ENCODE measurements at regions not wholly inside any gene's neighbourhood (a gene's known extent, or its start where the extent isn't known, plus 50 kb on each side); places are given as distances from the start of the nearest gene placed in this dataset.
A peak's percentile ranks its signal among the peaks of the same experiment; 100 is the strongest.
"Not testable (repeated sequence)": the region's sequence is repeated elsewhere in the genome, so short reads cannot be mapped to it uniquely, and the experiment has no call there.

DNA sequence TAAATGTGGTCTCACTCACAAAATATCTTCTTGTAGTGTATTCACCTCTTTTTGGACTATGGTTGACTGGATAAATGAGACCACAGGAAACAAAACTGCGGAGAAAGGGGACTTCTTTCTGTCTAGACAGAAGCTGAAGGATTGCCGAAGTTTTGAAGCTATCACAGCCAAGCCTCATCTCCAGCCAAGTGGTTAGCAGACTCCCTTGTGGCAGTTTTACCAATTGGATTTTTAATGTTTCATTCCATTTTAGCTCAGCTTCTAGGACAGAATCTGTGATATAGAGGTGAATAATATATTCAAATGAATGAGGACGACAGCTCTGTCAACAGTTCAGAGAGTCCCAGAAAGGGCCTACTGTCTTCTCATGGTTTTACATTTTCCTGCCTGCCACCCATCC, 215.7 kb upstream of the ZNF608 start:
- Histone ChIP-seq H2BK120ac (ENCODE audit: insufficient read depth, low read length, poor library complexity) (peak overlapping the region; percentile 31), H3K4ac (ENCODE audit: low read depth, low read length) (no peak overlapping the region), H3K27me3 (ENCODE audit: insufficient read depth, low read length) (no peaks in the 10 kb centered on the region), H2BK12ac (ENCODE audit: low read length) (no peak overlapping the region), H2BK5ac (ENCODE audit: low read depth, low read length, poor library complexity) (no peak overlapping the region), H4K91ac (ENCODE audit: low read depth, low read length) (no peak overlapping the region), H2AK5ac (ENCODE audit: low read length) (no peak overlapping the region), H3K9me3 (ENCODE audit: insufficient read depth, low read depth, low read length) (no peaks in the 10 kb centered on the region), H3K27ac (ENCODE audit: low read depth, low read length) (no peak overlapping the region), H3K36me3 (ENCODE audit: control insufficient read depth in 1 of 2, insufficient read depth in 2 of 2, low read length in 2 of 2) (no peaks in the 10 kb centered on the region), H4K8ac (ENCODE audit: low read depth, low read length) (no peak overlapping the region), H3K4me1 (ENCODE audit: control insufficient read depth in 1 of 2, insufficient read depth in 2 of 2, low read length in 2 of 2) (peaks cover 4 to 5% of the 10 kb centered on the region in 2 experiments), H3K79me2 (ENCODE audit: control insufficient read depth, insufficient read depth, low read length, poor library complexity) (no peaks in the 10 kb centered on the region), H3K14ac (ENCODE audit: low read length) (no peak overlapping the region), H4K12ac (ENCODE audit: low read depth, low read length) (no peak overlapping the region), H3K4me3 (ENCODE audit: low read depth, low read length) (no peak overlapping the region), H3K79me1 (ENCODE audit: low read length) (peaks cover 3% of the 10 kb centered on the region), H3K9ac (ENCODE audit: low read length) (no peak overlapping the region), H3K18ac (ENCODE audit: low read length) (no peak overlapping the region), H2AFZ (ENCODE audit: insufficient read depth, low read length, poor library complexity) (no peak overlapping the region), H3K4me2 (ENCODE audit: low read length) (no peak overlapping the region), H3K23ac (ENCODE audit: low read length) (no peak overlapping the region)
- no peak for DNase-seq
- WGBS (ENCODE audit: extremely low coverage, insufficient coverage, insufficient read length) = no CpG with 5 or more reads among the region's 3 CpGs

DNA sequence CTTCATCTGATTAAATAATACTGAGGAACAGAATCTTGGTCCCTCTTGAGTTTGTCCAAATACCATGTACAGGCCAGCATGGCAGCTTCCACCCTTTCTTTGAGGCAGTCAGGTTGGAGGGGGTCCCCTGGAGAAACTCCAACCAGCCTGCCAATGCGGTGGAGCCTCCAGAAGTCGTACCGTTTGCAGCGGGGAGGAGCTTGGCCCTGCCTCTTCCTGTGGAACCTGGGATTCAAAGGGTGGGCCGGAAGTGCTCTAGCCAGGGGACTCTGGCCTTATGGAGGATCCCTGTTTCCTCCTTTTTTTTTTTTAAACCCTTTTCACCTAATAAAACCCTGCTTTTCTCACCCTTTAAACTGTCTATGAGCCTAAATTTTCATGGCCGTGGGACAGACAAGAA, 216.3 kb upstream of the ZNF608 start:
- Histone ChIP-seq H4K12ac (ENCODE audit: low read depth, low read length) (no peak overlapping the region), H3K79me1 (ENCODE audit: low read length) (peaks cover 3% of the 10 kb centered on the region), H2AK5ac (ENCODE audit: low read length) (no peak overlapping the region), H3K27ac (ENCODE audit: low read depth, low read length) (no peak overlapping the region), H3K4me2 (ENCODE audit: low read length) (no peak overlapping the region), H3K18ac (ENCODE audit: low read length) (no peak overlapping the region), H3K4ac (ENCODE audit: low read depth, low read length) (no peak overlapping the region), H4K91ac (ENCODE audit: low read depth, low read length) (peak overlapping the region; percentile 28), H3K79me2 (ENCODE audit: control insufficient read depth, insufficient read depth, low read length, poor library complexity) (no peaks in the 10 kb centered on the region), H4K8ac (ENCODE audit: low read depth, low read length) (no peak overlapping the region), H3K36me3 (ENCODE audit: control insufficient read depth in 1 of 2, insufficient read depth in 2 of 2, low read length in 2 of 2) (no peaks in the 10 kb centered on the region), H3K14ac (ENCODE audit: low read length) (no peak overlapping the region), H2BK12ac (ENCODE audit: low read length) (no peak overlapping the region), H2AFZ (ENCODE audit: insufficient read depth, low read length, poor library complexity) (no peak overlapping the region), H2BK120ac (ENCODE audit: insufficient read depth, low read length, poor library complexity) (no peak overlapping the region), H2BK5ac (ENCODE audit: low read depth, low read length, poor library complexity) (no peak overlapping the region), H3K9me3 (ENCODE audit: insufficient read depth, low read depth, low read length) (no peaks in the 10 kb centered on the region), H3K4me1 (ENCODE audit: control insufficient read depth in 1 of 2, insufficient read depth in 2 of 2, low read length in 2 of 2) (peaks cover 4 to 5% of the 10 kb centered on the region in 2 experiments), H3K27me3 (ENCODE audit: insufficient read depth, low read length) (no peaks in the 10 kb centered on the region), H3K4me3 (ENCODE audit: low read depth, low read length) (no peak overlapping the region), H3K9ac (ENCODE audit: low read length) (no peak overlapping the region), H3K23ac (ENCODE audit: low read length) (no peak overlapping the region)
- WGBS (ENCODE audit: extremely low coverage, insufficient coverage, insufficient read length) = no CpG with 5 or more reads among the region's 6 CpGs
- no peak for DNase-seq

DNA sequence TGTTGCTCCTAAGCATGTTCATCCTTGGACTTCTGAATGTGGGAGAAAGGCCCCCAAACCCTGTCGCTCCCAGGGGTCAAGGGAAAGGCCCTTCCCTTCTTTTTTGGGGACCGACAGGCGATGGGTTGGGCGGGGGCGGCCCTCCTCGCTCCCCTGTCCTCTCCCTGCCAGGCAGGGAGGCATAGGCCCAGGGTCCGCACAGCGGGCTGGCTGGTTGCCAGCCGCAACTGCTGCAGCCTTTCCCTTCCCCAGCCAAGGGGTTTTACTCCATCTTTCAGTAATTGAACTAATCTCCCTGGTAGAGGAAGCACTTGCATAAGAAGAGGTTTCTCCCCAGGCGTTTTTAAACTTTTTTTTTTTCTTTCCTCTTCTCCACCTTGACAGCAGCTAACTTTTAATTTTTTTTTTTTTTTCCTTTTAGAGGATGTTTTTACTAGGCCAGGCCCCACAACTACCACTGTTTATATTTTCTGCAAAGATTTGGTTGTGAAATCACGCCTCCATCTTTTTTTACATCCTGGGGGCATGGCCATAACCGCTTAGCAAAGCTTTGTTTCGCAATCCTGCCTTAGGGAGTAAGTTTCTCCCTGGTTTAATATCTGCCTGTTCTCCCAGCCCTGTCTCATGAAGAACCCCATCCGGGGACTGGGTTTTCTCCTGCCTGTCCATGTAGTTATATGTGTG, 216.9 kb upstream of the ZNF608 start:
- H3K9me3 ChIP-seq (ENCODE audit: insufficient read depth, low read depth, low read length) = no peaks in the 10 kb centered on the region
- peak overlapping the region; percentile 97 for H2BK12ac ChIP-seq (ENCODE audit: low read length)
- no peak overlapping the region for H3K4me3 ChIP-seq (ENCODE audit: low read depth, low read length)
- H3K14ac ChIP-seq (ENCODE audit: low read length) = peak overlapping the region; percentile 95
- H3K18ac ChIP-seq (ENCODE audit: low read length) = peak overlapping the region; percentile 82
- H3K9ac ChIP-seq (ENCODE audit: low read length) = no peak overlapping the region
- peak overlapping the region; percentile 66 for H2BK120ac ChIP-seq (ENCODE audit: insufficient read depth, low read length, poor library complexity)
- H3K27ac ChIP-seq (ENCODE audit: low read depth, low read length) = peak overlapping the region; percentile 53
- H4K8ac ChIP-seq (ENCODE audit: low read depth, low read length) = peak overlapping the region; percentile 82
- H3K4ac ChIP-seq (ENCODE audit: low read depth, low read length) = no peak overlapping the region
- H3K79me2 ChIP-seq (ENCODE audit: control insufficient read depth, insufficient read depth, low read length, poor library complexity) = no peaks in the 10 kb centered on the region
- no CpG with 5 or more reads among the region's 14 CpGs for WGBS (ENCODE audit: extremely low coverage, insufficient coverage, insufficient read length)
- H3K23ac ChIP-seq (ENCODE audit: low read length) = no peak overlapping the region
- peaks cover 4 to 5% of the 10 kb centered on the region in 2 experiments for H3K4me1 ChIP-seq (ENCODE audit: control insufficient read depth in 1 of 2, insufficient read depth in 2 of 2, low read length in 2 of 2)
- H3K79me1 ChIP-seq (ENCODE audit: low read length) = peaks cover 3% of the 10 kb centered on the region
- no peak overlapping the region for H2AFZ ChIP-seq (ENCODE audit: insufficient read depth, low read length, poor library complexity)
- H3K27me3 ChIP-seq (ENCODE audit: insufficient read depth, low read length) = no peaks in the 10 kb centered on the region
- peak overlapping the region; percentile 19 for H2BK5ac ChIP-seq (ENCODE audit: low read depth, low read length, poor library complexity)
- peak overlapping the region; percentile 70 for H4K12ac ChIP-seq (ENCODE audit: low read depth, low read length)
- H3K36me3 ChIP-seq (ENCODE audit: control insufficient read depth in 1 of 2, insufficient read depth in 2 of 2, low read length in 2 of 2) = no peaks in the 10 kb centered on the region
- H2AK5ac ChIP-seq (ENCODE audit: low read length) = peak overlapping the region; percentile 89
- H3K4me2 ChIP-seq (ENCODE audit: low read length) = no peak overlapping the region
- peak overlapping the region; percentile 28 for H4K91ac ChIP-seq (ENCODE audit: low read depth, low read length)
- DNase-seq = peak; percentile 74 to 97

DNA sequence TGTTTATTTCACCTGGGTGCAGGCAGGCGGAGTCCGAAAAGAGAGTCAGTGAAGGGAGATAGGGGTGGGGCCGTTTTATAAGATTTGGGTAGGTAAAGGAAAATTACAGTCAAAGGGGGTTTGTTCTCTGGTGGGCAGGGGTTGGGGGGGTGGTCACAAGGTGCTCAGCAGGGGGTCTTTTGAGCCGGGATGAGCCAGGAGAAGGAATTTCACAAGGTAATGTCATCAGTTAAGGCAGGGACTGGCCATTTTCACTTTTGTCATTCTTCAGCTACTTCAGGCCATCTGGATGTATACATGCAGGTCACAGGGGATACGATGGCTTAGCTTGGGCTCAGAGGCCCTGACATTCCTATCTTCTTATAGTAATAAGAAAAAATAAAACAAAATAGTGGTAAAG, 220.3 kb upstream of the ZNF608 start:
- DNase-seq; H4K8ac ChIP-seq (ENCODE audit: low read depth, low read length); H3K9ac ChIP-seq (ENCODE audit: low read length); H3K79me2 ChIP-seq (ENCODE audit: control insufficient read depth, insufficient read depth, low read length, poor library complexity); H3K4me2 ChIP-seq (ENCODE audit: low read length); H3K4me1 ChIP-seq (ENCODE audit: control insufficient read depth in 1 of 2, insufficient read depth in 2 of 2, low read length in 2 of 2); H2AFZ ChIP-seq (ENCODE audit: insufficient read depth, low read length, poor library complexity); H3K36me3 ChIP-seq (ENCODE audit: control insufficient read depth in 1 of 2, insufficient read depth in 2 of 2, low read length in 2 of 2); H4K91ac ChIP-seq (ENCODE audit: low read depth, low read length); H3K4me3 ChIP-seq (ENCODE audit: low read depth, low read length); H4K12ac ChIP-seq (ENCODE audit: low read depth, low read length); H2AK5ac ChIP-seq (ENCODE audit: low read length); H3K14ac ChIP-seq (ENCODE audit: low read length); H3K9me3 ChIP-seq (ENCODE audit: insufficient read depth, low read depth, low read length); H3K23ac ChIP-seq (ENCODE audit: low read length); H3K27me3 ChIP-seq (ENCODE audit: insufficient read depth, low read length); H3K18ac ChIP-seq (ENCODE audit: low read length); H3K79me1 ChIP-seq (ENCODE audit: low read length); H3K4ac ChIP-seq (ENCODE audit: low read depth, low read length); H2BK5ac ChIP-seq (ENCODE audit: low read depth, low read length, poor library complexity); H3K27ac ChIP-seq (ENCODE audit: low read depth, low read length); H2BK12ac ChIP-seq (ENCODE audit: low read length); H2BK120ac ChIP-seq (ENCODE audit: insufficient read depth, low read length, poor library complexity): not testable (repeated sequence)
- no CpG with 5 or more reads among the region's 5 CpGs for WGBS (ENCODE audit: extremely low coverage, insufficient coverage, insufficient read length)
